ENCODE measurements at regions not wholly inside any gene's neighbourhood (a gene's known extent, or its start where the extent isn't known, plus 50 kb on each side); places are given as distances from the start of the nearest gene placed in this dataset.

DNA sequence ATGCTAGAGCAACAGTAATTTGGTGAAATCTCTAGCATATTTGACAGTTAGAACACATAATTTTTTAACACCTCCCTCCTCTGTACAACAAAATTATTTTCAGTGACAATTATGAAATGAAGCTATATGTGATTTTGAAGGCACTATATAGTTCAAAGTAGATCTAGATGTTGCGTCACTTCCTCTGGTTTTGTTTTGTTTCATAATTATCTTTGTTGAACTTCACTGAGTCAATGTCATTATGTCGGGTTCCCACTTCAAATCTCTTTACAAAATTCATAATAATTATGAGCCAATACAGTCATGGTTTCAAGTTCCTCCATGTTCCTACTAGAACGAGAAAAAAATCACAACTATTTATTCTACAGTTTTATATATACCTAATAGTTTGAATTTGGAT lies 254.8 kb upstream of the PLXNA2 start (continued):
- TF ChIP-seq, protein P1, sequence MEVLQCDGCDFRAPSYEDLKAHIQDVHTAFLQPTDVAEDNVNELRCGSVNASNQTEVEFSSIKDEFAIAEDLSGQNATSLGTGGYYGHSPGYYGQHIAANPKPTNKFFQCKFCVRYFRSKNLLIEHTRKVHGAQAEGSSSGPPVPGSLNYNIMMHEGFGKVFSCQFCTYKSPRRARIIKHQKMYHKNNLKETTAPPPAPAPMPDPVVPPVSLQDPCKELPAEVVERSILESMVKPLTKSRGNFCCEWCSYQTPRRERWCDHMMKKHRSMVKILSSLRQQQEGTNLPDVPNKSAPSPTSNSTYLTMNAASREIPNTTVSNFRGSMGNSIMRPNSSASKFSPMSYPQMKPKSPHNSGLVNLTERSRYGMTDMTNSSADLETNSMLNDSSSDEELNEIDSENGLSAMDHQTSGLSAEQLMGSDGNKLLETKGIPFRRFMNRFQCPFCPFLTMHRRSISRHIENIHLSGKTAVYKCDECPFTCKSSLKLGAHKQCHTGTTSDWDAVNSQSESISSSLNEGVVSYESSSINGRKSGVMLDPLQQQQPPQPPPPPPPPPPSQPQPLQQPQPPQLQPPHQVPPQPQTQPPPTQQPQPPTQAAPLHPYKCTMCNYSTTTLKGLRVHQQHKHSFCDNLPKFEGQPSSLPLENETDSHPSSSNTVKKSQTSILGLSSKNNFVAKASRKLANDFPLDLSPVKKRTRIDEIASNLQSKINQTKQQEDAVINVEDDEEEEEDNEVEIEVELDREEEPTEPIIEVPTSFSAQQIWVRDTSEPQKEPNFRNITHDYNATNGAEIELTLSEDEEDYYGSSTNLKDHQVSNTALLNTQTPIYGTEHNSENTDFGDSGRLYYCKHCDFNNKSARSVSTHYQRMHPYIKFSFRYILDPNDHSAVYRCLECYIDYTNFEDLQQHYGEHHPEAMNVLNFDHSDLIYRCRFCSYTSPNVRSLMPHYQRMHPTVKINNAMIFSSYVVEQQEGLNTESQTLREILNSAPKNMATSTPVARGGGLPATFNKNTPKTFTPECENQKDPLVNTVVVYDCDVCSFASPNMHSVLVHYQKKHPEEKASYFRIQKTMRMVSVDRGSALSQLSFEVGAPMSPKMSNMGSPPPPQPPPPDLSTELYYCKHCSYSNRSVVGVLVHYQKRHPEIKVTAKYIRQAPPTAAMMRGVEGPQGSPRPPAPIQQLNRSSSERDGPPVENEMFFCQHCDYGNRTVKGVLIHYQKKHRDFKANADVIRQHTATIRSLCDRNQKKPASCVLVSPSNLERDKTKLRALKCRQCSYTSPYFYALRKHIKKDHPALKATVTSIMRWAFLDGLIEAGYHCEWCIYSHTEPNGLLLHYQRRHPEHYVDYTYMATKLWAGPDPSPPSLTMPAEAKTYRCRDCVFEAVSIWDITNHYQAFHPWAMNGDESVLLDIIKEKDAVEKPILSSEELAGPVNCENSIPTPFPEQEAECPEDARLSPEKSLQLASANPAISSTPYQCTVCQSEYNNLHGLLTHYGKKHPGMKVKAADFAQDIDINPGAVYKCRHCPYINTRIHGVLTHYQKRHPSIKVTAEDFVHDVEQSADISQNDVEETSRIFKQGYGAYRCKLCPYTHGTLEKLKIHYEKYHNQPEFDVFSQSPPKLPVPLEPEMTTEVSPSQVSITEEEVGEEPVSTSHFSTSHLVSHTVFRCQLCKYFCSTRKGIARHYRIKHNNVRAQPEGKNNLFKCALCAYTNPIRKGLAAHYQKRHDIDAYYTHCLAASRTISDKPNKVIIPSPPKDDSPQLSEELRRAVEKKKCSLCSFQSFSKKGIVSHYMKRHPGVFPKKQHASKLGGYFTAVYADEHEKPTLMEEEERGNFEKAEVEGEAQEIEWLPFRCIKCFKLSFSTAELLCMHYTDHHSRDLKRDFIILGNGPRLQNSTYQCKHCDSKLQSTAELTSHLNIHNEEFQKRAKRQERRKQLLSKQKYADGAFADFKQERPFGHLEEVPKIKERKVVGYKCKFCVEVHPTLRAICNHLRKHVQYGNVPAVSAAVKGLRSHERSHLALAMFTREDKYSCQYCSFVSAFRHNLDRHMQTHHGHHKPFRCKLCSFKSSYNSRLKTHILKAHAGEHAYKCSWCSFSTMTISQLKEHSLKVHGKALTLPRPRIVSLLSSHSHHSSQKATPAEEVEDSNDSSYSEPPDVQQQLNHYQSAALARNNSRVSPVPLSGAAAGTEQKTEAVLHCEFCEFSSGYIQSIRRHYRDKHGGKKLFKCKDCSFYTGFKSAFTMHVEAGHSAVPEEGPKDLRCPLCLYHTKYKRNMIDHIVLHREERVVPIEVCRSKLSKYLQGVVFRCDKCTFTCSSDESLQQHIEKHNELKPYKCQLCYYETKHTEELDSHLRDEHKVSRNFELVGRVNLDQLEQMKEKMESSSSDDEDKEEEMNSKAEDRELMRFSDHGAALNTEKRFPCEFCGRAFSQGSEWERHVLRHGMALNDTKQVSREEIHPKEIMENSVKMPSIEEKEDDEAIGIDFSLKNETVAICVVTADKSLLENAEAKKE (CRISPR knock-in tag; IDR thresholded peaks at IDR 0.05): no peak

DNA sequence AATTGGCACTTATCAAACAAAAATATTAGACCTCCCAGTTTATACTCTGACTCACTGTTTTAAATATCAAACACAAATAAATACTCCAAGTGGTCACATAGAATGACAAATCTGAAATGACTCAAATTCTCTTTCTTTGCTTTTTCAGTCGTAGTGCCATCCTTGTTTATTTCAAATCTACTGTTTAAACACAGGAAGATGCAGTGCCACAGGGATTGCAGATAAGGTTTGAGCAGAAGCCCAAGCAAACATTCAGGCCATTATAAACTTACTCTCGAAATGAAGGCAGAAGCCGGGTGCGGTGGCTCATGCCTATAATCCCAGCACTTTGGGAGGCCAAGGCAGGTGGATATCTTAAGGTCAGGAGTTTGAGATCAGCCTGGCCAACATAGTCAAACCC lies 255.4 kb upstream of the PLXNA2 start:
- Histone ChIP-seq H3F3A (replicated peaks; ENCODE audit: low read depth) (no peaks in the 10 kb centered on the region), H3K79me2 (replicated peaks; ENCODE audit: insufficient read depth) (no peaks in the 10 kb centered on the region), H3K9me2 (ENCODE audit: insufficient read depth) (no peaks in the 10 kb centered on the region), H3K27me3 (ENCODE audit: insufficient read depth) (no peaks in the 10 kb centered on the region), H3K4me2 (no peak overlapping the region), H3K4me3 (no peak overlapping the region), H3K36me3 (ENCODE audit: insufficient read depth) (no peaks in the 10 kb centered on the region), H3K4me1 (ENCODE audit: insufficient read depth) (no peaks in the 10 kb centered on the region), H2AFZ (no peak overlapping the region), H4K20me1 (replicated peaks; ENCODE audit: insufficient read depth) (no peaks in the 10 kb centered on the region), H3K27ac (ENCODE audit: low read depth) (no peak overlapping the region)
- no peaks in the 10 kb centered on the region for H3K27me3 Mint-ChIP-seq (ENCODE audit: insufficient read depth, low read depth, poor library complexity)
- H3K9me3 Mint-ChIP-seq: no peaks in the 10 kb centered on the region
- H3K36me3 Mint-ChIP-seq (ENCODE audit: low read depth): no peaks in the 10 kb centered on the region
- DNase-seq (ENCODE audit: low spot score) (no peak), ATAC-seq (no peak)
- no peak overlapping the region for H3K4me3 Mint-ChIP-seq
- peaks cover 4% of the 10 kb centered on the region; the same call in 1 of the 3 replicates for H3K4me1 Mint-ChIP-seq
- H3K27ac Mint-ChIP-seq: no peak overlapping the region
- TF ChIP-seq STAT1 (IDR thresholded peaks at IDR 0.05; ENCODE audit: unreplicated experiment) (no peak), ZNF114 (CRISPR knock-in tag; IDR thresholded peaks at IDR 0.05) (no peak), EZH2phosphoT487 (IDR thresholded peaks at IDR 0.05; ENCODE audit: unreplicated experiment) (no peak), JUNB (IDR thresholded peaks at IDR 0.05; ENCODE audit: unreplicated experiment) (no peak), POLR2AphosphoS5 (IDR thresholded peaks at IDR 0.05; ENCODE audit: low read depth) (no peak), REST (IDR thresholded peaks at IDR 0.05; ENCODE audit: unreplicated experiment) (no peak), CTCF (conservative IDR thresholded peaks at IDR 0.05; ENCODE audit: low read depth in 2 of 2) (no peak), ZNF331 (CRISPR knock-in tag; IDR thresholded peaks at IDR 0.05; ENCODE audit: low read depth) (no peak), NANOG (IDR thresholded peaks at IDR 0.05; ENCODE audit: borderline replicate concordance) (no peak)
- TF ChIP-seq, protein P2, sequence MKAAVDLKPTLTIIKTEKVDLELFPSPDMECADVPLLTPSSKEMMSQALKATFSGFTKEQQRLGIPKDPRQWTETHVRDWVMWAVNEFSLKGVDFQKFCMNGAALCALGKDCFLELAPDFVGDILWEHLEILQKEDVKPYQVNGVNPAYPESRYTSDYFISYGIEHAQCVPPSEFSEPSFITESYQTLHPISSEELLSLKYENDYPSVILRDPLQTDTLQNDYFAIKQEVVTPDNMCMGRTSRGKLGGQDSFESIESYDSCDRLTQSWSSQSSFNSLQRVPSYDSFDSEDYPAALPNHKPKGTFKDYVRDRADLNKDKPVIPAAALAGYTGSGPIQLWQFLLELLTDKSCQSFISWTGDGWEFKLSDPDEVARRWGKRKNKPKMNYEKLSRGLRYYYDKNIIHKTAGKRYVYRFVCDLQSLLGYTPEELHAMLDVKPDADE (IDR thresholded peaks at IDR 0.05): no peak

Measured in GM23338 (cell line).